ENCODE measurements at regions not wholly inside any gene's neighbourhood (a gene's known extent, or its start where the extent isn't known, plus 50 kb on each side); places are given as distances from the start of the nearest gene placed in this dataset.

DNA sequence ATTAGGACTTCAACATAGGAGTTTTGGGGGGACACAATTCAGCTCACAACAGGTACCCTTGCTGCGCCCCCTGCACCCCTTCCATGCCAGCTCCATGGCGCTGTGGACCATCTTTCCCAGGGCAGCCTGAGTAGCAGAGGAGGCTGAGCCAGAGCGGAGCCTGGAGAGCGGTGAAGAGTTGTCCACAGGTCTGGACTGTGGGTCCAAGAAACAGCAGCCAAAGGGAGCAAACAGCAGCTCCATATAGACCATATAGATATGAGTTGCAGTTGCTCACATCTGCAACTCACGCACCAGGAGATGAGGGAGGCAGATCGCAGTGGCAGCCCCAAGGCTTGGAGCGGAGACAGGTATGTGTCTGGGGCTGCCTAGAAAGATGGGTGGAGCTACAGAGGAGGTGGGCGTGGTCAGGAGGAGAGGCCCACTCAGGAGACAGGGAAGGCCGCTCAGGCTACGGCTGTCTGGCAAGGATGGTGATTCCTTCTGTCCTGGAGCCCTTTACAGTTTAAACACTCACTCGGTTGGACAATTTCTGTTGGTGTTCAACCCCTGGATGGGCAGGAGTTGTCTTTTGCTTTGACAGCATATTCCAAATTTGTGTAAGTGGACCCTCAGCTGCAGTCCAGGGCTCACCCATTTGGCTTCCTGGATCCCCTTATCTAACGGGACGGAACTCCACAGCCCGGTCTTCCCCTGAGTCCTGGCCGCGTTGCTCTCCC, 155.1 kb downstream of the LPIN1 start:
- intact Hi-C loops (cut with DNase I): no loop called here
- no peaks in the 10 kb centered on the region for H3K36me3 ChIP-seq
- 87 to 94% methylated on average over 16 of the region's 16 CpGs for WGBS, 2 donors
- no peaks in the 10 kb centered on the region for H3K9me3 ChIP-seq
- DNase-seq: no peak
- H3K27ac ChIP-seq: no peak overlapping the region
- H3K4me3 ChIP-seq: no peak overlapping the region
- no peaks in the 10 kb centered on the region for H3K27me3 ChIP-seq
- TF ChIP-seq EP300 (IDR thresholded peaks at IDR 0.05): no peak
- no peaks in the 10 kb centered on the region for H3K4me1 ChIP-seq

DNA sequence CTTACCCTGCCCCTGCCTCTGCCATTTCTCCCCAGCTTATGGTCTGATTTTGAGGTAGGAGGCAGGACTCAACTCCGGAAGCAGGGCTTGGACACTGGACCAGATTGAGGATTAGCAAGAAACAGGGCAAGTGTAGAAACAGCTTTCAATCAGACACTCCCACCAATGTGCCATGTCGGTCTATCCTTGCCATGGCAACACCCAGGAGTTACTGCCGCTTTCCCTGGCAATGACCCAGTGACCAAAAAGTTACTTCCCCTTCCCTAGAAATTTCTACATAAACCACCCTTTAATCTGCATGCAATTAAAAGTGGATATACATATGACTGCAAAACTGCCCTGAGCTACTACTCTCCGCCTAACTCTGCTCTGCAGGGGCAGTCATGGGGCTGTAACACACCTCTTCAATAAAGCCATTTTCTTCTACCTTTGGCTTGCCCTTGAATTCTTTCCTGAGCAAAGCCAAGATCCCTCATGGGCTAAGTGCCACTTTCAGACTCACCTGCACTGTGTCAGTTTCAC, 156.7 kb downstream of the LPIN1 start:
- Histone ChIP-seq H3K27me3 (no peaks in the 10 kb centered on the region), H3K27ac (no peak overlapping the region), H3K4me3 (no peak overlapping the region), H3K4me1 (no peaks in the 10 kb centered on the region), H3K36me3 (no peaks in the 10 kb centered on the region), H3K9me3 (no peaks in the 10 kb centered on the region)
- TF ChIP-seq POLR2A (IDR thresholded peaks at IDR 0.05) (no peak), EP300 (IDR thresholded peaks at IDR 0.05) (no peak), POLR2AphosphoS5 (IDR thresholded peaks at IDR 0.05) (no peak)
- TF ChIP-seq, protein P1, sequence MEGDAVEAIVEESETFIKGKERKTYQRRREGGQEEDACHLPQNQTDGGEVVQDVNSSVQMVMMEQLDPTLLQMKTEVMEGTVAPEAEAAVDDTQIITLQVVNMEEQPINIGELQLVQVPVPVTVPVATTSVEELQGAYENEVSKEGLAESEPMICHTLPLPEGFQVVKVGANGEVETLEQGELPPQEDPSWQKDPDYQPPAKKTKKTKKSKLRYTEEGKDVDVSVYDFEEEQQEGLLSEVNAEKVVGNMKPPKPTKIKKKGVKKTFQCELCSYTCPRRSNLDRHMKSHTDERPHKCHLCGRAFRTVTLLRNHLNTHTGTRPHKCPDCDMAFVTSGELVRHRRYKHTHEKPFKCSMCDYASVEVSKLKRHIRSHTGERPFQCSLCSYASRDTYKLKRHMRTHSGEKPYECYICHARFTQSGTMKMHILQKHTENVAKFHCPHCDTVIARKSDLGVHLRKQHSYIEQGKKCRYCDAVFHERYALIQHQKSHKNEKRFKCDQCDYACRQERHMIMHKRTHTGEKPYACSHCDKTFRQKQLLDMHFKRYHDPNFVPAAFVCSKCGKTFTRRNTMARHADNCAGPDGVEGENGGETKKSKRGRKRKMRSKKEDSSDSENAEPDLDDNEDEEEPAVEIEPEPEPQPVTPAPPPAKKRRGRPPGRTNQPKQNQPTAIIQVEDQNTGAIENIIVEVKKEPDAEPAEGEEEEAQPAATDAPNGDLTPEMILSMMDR (IDR thresholded peaks at IDR 0.05): no peak
- no peak for DNase-seq
- intact Hi-C loops (cut with DNase I): no loop called here
- 59 to 82% methylated on average over 4 of the region's 4 CpGs for WGBS, 2 donors

DNA sequence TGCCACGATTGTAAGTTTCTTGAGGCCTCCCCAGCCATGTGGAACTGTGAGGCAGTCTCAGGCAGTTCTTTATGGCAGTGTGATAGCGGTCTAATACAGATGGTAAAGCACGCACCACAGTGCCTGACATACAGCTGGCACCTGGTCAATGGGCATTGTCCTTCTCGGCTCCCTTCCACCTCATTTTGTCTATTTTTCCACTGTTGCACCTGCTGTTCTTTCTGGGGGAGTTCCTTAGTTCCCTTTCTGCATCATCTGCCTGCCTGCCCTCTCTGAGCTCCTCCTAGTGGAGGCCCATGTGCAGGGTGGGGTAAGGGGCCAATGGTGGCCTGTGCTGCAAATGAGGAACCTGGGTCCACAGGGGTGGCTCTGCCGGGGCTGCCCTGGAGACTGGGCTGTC, 157.6 kb downstream of the LPIN1 start:
- H3K27me3 ChIP-seq: no peaks in the 10 kb centered on the region
- H3K36me3 ChIP-seq: no peaks in the 10 kb centered on the region
- intact Hi-C loops (cut with DNase I): no loop called here
- WGBS, 2 donors: 61 to 67% methylated on average over 5 of the region's 5 CpGs
- TF ChIP-seq, protein P1 (IDR thresholded peaks at IDR 0.05): no peak
- no peak for TF ChIP-seq POLR2AphosphoS5 (IDR thresholded peaks at IDR 0.05)
- no peak for TF ChIP-seq POLR2A (IDR thresholded peaks at IDR 0.05)
- TF ChIP-seq EP300 (IDR thresholded peaks at IDR 0.05): no peak
- H3K9me3 ChIP-seq: no peaks in the 10 kb centered on the region
- no peaks in the 10 kb centered on the region for H3K4me1 ChIP-seq
- H3K27ac ChIP-seq: no peak overlapping the region
- H3K4me3 ChIP-seq: no peak overlapping the region
- no peak for DNase-seq

DNA sequence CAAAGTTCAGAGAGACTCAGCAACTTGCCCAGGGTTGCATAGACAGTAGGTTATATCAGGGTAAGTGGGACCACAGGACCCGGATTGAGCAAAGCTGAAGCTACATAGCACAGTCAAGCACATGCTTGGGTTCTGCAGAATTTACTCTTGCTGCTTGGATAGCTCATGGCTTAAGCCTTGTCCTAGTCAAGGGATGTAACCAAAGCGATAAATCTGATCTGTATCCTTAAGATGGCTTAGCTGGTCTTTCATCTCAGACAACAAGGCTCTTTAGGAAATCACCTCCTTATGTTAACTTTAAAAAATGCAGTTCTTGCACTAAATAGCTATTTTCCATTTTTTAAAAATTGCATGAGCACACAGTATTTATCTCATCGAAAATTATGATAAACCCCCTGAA, 158.5 kb downstream of the LPIN1 start:
- no peaks in the 10 kb centered on the region for H3K36me3 ChIP-seq
- intact Hi-C loops (cut with DNase I): no loop called here
- WGBS, 2 donors: 76 to 80% methylated on average over 3 of the region's 3 CpGs
- H3K4me3 ChIP-seq: no peak overlapping the region
- H3K27ac ChIP-seq: no peak overlapping the region
- no peaks in the 10 kb centered on the region for H3K9me3 ChIP-seq
- H3K4me1 ChIP-seq: no peaks in the 10 kb centered on the region
- DNase-seq: no peak
- no peak for TF ChIP-seq EP300 (IDR thresholded peaks at IDR 0.05)
- H3K27me3 ChIP-seq: no peaks in the 10 kb centered on the region

DNA sequence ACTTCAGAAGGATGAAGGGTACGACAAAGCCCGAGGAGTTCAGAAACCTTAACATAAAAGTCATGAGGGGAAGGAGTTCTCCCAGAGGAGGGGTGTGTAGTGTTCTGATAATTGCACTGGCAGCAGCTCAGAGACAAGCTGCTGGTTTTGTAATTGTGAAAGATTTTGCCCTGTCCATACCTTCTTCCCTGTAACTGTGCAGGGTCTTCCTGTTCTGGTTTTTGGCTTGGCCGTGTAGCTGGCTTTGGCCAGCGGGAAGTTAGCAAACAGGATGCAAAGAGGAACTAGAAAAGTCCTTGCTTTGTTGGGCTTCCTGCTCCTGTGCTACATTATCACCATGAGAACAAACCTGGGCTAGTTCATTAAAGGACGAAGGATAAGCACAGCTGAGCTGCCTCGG, 160.8 kb downstream of the LPIN1 start:
- no peaks in the 10 kb centered on the region for H3K36me3 ChIP-seq
- DNase-seq: no peak
- no peaks in the 10 kb centered on the region for H3K4me1 ChIP-seq
- TF ChIP-seq POLR2A (IDR thresholded peaks at IDR 0.05) (no peak), POLR2AphosphoS5 (IDR thresholded peaks at IDR 0.05) (no peak), EP300 (IDR thresholded peaks at IDR 0.05) (no peak)
- TF ChIP-seq, protein P1 (IDR thresholded peaks at IDR 0.05): no peak
- H3K27me3 ChIP-seq: no peaks in the 10 kb centered on the region
- 71 to 86% methylated on average over 6 of the region's 6 CpGs for WGBS, 2 donors
- no peaks in the 10 kb centered on the region for H3K9me3 ChIP-seq
- H3K4me3 ChIP-seq: no peak overlapping the region
- H3K27ac ChIP-seq: no peak overlapping the region
- intact Hi-C loops (cut with DNase I): no loop called here

DNA sequence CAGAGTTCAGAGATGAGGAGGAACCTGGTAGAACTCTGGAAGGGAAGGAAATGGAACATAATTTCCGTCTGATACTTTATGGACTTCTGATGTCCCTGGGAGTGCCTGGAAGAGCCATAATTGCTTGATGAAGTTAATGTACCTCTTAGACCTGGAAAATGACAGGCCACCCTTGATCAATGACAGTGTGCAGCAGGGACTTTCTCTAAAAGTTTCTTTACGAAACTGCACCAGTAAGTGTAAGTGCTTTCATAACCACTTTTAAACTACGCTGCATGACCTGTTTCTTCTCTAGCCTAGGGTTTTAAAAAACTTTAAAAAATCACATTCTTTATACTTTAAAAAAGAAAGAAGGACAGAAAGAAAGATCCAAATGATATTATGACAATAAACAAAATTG, 164.5 kb downstream of the LPIN1 start:
- no peak for DNase-seq
- H3K4me3 ChIP-seq: no peak overlapping the region
- no peaks in the 10 kb centered on the region for H3K27me3 ChIP-seq
- peaks cover 0 to 3% (median 0%) of the 10 kb centered on the region in 4 donors for H3K9me3 ChIP-seq
- H3K36me3 ChIP-seq: no peaks in the 10 kb centered on the region
- H3K4me1 ChIP-seq: no peaks in the 10 kb centered on the region
- intact Hi-C loops (cut with DNase I): no loop called here
- TF ChIP-seq POLR2A (IDR thresholded peaks at IDR 0.05) (no peak), POLR2AphosphoS5 (IDR thresholded peaks at IDR 0.05) (no peak), EP300 (IDR thresholded peaks at IDR 0.05) (no peak)
- TF ChIP-seq, protein P1 (IDR thresholded peaks at IDR 0.05): no peak
- 84 to 91% methylated on average over 3 of the region's 3 CpGs for WGBS, 2 donors
- no peak overlapping the region for H3K27ac ChIP-seq
